GM19455 (cell line): ENCODE measurements at regions not wholly inside any gene's neighbourhood (a gene's known extent, or its start where the extent isn't known, plus 50 kb on each side); places are given as distances from the start of the nearest gene placed in this dataset.
A peak's percentile ranks its signal among the peaks of the same experiment; 100 is the strongest.

ENCODE experiments used
- ATAC-seq: cut with Tn5 transposase; IDR thresholded peaks from one replicate; pipeline ENCODE4 v1.9.1; 2021; ENCODE audit not compliant: unreplicated experiment

DNA sequence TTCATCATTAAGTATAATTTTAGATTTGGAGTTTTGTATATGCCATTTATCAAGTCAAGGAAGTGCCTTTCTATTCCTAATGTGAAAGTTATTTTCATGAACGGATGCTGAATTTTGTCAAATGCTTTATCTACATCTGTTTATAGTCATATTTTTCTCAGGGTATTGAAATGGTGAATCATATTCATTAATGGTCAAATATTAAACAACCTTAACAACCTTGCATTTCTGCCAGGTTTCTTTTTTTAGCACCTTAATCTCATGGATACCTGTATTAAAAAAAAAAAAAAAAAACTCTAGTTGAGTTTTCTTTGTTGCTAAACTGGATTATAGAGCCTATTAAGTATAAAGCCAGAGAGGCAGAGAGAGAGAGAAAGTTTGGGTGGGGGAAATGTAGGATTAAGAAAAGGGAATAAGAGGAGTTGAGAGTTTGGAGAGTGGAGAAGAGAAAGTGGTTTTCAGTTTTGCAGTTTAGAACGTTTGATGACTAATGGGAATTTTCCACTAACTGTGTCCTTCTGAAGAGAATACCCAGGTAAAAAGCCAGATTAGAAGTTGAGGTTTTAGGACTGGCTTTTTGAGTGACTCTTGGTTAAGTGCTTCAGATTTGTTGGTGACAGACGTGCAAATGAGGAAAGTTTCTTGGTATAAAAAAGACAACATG lies 305.0 kb downstream of the HLX start:
- no peak for ATAC-seq

- ATAC-seq: no peak
Observed at GRCh38 chr1:221187174-221187573, 307.9 kb downstream of the HLX start.

- no peak for ATAC-seq
Observed at GRCh38 chr1:221188458-221188857, 309.2 kb downstream of the HLX start.

- no peak for ATAC-seq
Observed at GRCh38 chr1:221190249-221190648, 311.0 kb downstream of the HLX start.

DNA sequence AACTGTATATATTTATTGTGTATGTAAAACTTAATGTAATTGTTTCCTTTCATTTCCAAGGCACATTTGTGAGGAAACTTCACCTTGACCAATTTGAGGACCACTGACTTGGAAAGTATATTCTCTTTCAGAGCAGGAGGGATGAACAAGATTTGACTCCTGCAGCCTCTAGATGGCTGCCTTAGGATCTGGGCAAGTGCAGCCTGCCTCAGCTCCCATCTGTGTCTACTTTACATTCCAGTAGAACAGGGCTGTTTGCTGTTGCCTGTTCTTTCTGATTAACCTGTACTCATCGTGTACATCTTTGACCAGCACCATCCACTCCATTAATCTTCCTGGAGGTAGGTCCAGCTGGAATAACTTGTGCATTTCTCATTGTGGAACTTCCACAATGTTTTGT lies 312.8 kb downstream of the HLX start:
- ATAC-seq: no peak

DNA sequence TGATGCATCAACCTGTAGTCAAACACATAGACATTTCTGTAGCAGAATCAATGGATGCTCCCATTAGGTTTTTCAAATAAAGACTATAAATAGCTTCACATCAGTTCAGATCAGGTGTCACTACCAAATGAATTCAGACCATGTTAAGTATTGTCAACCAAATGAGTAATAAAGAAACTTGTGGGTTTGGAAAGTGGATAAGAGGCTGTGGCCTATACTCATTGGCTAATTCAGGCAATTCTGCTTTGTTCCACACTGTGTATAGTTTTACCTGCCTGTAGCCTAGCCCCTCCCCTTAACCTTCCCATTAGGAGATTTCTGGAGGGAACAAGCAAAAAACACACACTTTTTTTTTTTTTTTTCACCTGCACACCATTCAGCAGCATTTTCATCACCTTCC lies 321.2 kb downstream of the HLX start:
- ATAC-seq: peak; percentile 55

DNA sequence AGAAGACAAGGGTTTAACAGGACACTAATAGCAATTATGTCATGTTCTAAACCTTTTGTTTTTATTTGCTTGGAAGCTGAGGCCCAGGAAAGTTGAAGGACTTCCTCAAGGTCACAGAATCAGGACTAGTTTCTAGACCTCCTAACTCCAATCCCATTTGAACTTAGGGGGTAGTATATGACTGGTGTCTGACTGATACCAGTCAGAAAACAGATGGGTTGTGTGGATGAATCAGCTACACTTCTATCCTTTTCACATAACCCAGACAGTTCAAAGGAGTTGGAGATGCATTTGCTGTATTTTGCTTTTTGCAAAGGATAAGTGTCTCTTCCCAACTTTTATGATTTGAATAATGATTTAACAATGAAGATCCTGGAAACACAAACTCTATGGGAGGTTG lies 322.5 kb downstream of the HLX start:
- no peak for ATAC-seq

- ATAC-seq: peak; percentile 78
Observed at GRCh38 chr1:221203224-221204054, 324.2 kb downstream of the HLX start.

GRCh38 chr1:221204055-221204833 lies 325.0 kb downstream of the HLX start:
- no peak for ATAC-seq

GRCh38 chr1:221206076-221206475 lies 326.8 kb downstream of the HLX start:
- ATAC-seq: no peak

- no peak for ATAC-seq
Observed at GRCh38 chr1:221212926-221213325, 333.7 kb downstream of the HLX start.

DNA sequence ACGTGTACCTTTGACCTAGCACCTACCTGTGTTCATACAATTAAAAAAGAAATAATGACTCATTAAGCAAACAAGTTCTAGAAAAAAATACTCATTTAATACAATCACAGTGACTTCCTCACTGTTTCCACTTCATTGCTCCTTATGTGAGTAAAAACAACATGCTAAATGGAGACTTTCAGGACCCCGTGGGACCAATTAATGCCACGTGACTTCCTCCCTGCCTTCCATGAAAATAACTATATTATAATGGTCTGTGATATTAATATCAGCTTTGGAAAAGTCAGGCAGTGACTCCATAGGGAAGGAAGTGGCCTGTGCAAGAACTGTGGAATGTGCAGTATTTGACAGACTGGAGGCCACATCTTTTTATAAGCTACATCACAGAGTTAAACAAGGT lies 337.8 kb downstream of the HLX start:
- ATAC-seq: no peak

DNA sequence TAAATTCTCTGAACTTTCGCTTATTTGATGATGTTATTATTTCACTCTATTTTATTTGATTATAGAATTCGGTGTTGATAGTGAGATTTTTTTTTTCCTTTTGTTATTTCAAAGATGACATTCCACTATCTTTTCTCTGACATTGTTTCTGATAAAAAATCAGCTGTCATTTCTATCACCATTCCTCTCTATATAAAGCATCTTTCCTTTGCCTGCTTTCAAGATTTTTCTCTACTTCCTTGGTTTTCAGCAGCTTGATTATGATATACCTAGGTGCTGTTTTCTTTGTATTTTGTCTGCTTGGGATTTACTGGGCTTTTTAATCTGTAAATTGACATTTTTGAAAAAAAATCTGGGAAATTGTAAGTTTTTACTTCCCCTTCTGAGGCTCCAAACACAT lies 344.0 kb downstream of the HLX start:
- ATAC-seq: no peak

GRCh38 chr1:221227460-221227859 lies 348.2 kb downstream of the HLX start:
- ATAC-seq: no peak

GRCh38 chr1:221227872-221228337 lies 348.7 kb downstream of the HLX start:
- no peak for ATAC-seq

- ATAC-seq: no peak
Observed at GRCh38 chr1:221228594-221228993, 349.4 kb downstream of the HLX start.

DNA sequence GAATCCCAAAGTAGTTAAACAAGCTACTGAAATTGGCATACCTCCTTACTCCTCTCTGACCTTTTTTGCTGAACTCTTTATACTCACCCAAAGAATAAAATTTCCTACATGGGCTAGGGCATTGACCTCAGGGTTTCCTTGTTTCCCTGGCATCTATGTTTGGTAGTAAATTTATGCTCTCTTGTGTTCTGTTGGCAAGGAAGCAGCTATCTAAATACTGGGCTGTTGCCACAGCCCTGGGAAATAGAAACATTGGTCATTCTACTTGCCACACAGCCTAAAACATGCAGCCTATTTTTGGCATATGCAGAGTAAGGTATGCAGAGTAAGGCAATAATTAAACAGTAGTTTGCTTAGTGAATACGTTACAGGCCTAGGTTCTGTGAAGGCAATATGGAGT lies 351.4 kb downstream of the HLX start:
- no peak for ATAC-seq

DNA sequence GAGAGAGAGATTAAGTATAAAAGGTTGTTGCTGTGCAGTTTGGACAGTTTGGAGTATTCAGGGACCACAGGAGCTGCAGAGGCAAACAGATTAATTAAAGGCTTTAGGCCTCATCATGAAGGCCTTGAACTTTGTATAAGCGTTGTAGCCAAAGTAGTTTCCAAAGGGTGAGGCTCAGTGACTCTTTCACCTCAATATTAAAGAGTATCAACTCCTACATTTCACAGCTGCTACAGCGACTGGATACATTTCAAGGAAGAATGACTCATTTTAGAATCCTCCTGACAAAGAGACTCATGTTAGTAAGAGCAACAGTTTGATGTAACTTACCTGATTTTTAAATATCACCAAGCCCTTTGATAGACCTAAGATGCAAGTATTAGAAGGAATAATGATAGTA lies 355.5 kb downstream of the HLX start:
- ATAC-seq: no peak

- no peak for ATAC-seq
Observed at GRCh38 chr1:221237587-221237986, 358.3 kb downstream of the HLX start.

DNA sequence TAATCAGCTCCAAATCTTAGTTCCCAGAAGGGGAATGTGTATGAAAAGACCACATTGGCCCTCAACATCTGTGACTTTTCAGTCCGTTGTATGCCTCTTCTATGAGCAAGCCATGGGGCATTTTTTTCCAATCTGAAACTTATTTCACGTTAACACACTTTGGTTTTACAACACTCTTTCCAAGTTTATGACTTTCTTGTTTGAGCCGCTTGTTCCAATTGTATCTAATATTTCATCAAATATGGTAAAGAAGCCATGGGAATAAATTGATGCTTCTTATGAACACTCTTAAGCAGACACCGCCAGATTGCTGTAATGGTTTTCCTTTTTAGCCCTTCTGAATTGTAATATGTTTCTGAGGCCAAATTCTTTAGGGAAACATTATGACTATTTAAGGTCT lies 359.9 kb downstream of the HLX start:
- ATAC-seq: no peak

- no peak for ATAC-seq
Observed at GRCh38 chr1:221239792-221240191, 360.5 kb downstream of the HLX start.

DNA sequence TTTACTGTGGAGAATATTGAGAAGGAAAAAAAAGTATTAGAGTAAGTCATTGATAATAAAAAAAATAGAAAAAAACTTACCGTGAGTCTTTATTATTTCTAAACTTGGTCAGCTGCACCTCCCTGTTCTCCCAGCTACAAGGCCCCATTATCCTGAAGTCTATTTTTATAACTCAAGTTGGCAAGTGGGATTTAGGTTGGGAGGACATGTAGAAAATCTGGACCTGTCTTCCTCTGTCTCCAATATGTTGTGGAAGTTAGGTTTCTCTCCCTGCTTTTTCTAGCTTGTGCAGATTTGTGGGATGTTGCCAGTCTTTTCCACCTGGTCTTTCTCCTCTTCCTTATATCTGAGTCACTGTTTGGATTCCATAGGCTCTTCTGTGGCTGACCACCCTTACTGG lies 361.4 kb downstream of the HLX start:
- no peak for ATAC-seq
